Stomach (tissue), 4 donors: ENCODE measurements at regions not wholly inside any gene's neighbourhood (a gene's known extent, or its start where the extent isn't known, plus 50 kb on each side); places are given as distances from the start of the nearest gene placed in this dataset.

ENCODE experiments used
- CTCF ChIP-seq, 7 experiments: fragments of 450-650 bp in 4 of 7; fragments of 200-600 bp in 3 of 7; sonication (generic) in 3 of 7; IDR thresholded peaks; one replicate each; pipeline ENCODE4 v1.5.1; 2016 to 2019; ENCODE audit warnings: antibody characterized with exemption in 7 of 7, control low read depth in 2 of 7, mild to moderate bottlenecking in 1 of 7
- EP300 ChIP-seq: sonication (generic); formaldehyde crosslinking; IDR thresholded peaks from one replicate; pipeline ENCODE4 v1.6.1; 2017; ENCODE audit warnings: antibody characterized with exemption
- POLR2A ChIP-seq, 4 donors: fragments of 450-650 bp; IDR thresholded peaks; one replicate each; pipeline ENCODE4 v1.6.1; 2016; ENCODE audit warnings: antibody characterized with exemption in 4 of 4, control low read depth in 2 of 4, mild to moderate bottlenecking in 1 of 4, moderate library complexity in 1 of 4
- POLR2AphosphoS5 ChIP-seq, 3 donors: sonication (generic); formaldehyde crosslinking; IDR thresholded peaks; one replicate each; pipeline ENCODE4 v1.6.1; 2016; ENCODE audit warnings: antibody characterized with exemption in 3 of 3

GRCh38 chr15:47839233-47839825 lies 122.0 kb downstream of the SEMA6D start:
- TF ChIP-seq CTCF (IDR thresholded peaks at IDR 0.05) (no peak), POLR2A (IDR thresholded peaks at IDR 0.05) (no peak), EP300 (no peak), POLR2AphosphoS5 (IDR thresholded peaks at IDR 0.05) (no peak)
